GM12878 (cell line): ENCODE measurements at regions not wholly inside any gene's neighbourhood (a gene's known extent, or its start where the extent isn't known, plus 50 kb on each side); places are given as distances from the start of the nearest gene placed in this dataset.

Experiments used
- CREM ChIP-seq: IDR thresholded peaks from 2 replicates; pipeline ENCODE4 v1.6.1; 2014; ENCODE audit warnings: antibody characterized with exemption, low read depth
- CTCF ChIP-seq, 3 experiments: IDR thresholded peaks in 2 of 3; conservative IDR thresholded peaks in 1 of 3; 2 replicates each; pipeline ENCODE4 v1.5.1; 2011; ENCODE audit warnings: low read depth in 3 of 3, low read length in 3 of 3, mild to moderate bottlenecking in 3 of 3, control low read depth in 2 of 3, moderate library complexity in 2 of 3, inconsistent platforms in 1 of 3, mixed read lengths in 1 of 3; ENCODE audit not compliant: control insufficient read depth in 2 of 3, insufficient read depth in 1 of 3; ENCODE audit errors: extremely low read depth in 1 of 3
- KDM1A ChIP-seq: fragments of 200-600 bp; sonication (generic); IDR thresholded peaks from 2 replicates; pipeline ENCODE4 v1.6.1; 2016; ENCODE audit warnings: borderline replicate concordance
- RCOR1 ChIP-seq: conservative IDR thresholded peaks from 2 replicates; pipeline ENCODE4 v1.6.1; 2012; ENCODE audit warnings: low read depth, low read length, improper control_type of control experiment

GRCh38 chr15:35307676-35308075 lies 222.6 kb upstream of the NANOGP8 start:
- TF ChIP-seq KDM1A (no peak), CREM (no peak), CTCF (IDR thresholded peaks at IDR 0.05 in 2 of 3, conservative IDR thresholded peaks at IDR 0.05 in 1 of 3; ENCODE audit: control insufficient read depth in 2 of 3, extremely low read depth in 1 of 3, insufficient read depth in 1 of 3, low read depth in 3 of 3, low read length in 3 of 3) (no peak), RCOR1 (no peak)
